Peyer's patch (tissue), 4 donors: ENCODE measurements at regions not wholly inside any gene's neighbourhood (a gene's known extent, or its start where the extent isn't known, plus 50 kb on each side); places are given as distances from the start of the nearest gene placed in this dataset.

Source experiments
- DNase-seq, 3 donors: peaks; one replicate each; pipeline ENCODE4 v3.0.0-alpha.2; 2017 to 2019
- H3K27ac ChIP-seq, 4 donors: fragments of 200-600 bp; sonication (generic); one replicate each; pipeline ENCODE4 v1.5.1; 2016 to 2019
- H3K27me3 ChIP-seq, 2 donors: fragments of 200-600 bp; sonication (generic); one replicate each; pipeline ENCODE4 v1.5.1; 2019
- H3K36me3 ChIP-seq, 3 donors: fragments of 200-600 bp; sonication (generic); one replicate each; pipeline ENCODE4 v1.5.1; 2016 to 2019
- H3K4me1 ChIP-seq, 4 donors: fragments of 200-600 bp; sonication (generic); one replicate each; pipeline ENCODE4 v1.5.1; 2016 to 2019
- H3K4me3 ChIP-seq, 4 donors: fragments of 200-600 bp; sonication (generic); 1 replicate in 3 of 4; 2 replicates in 1 of 4; pipeline ENCODE4 v1.5.1; 2016 to 2019; ENCODE audit warnings: mild to moderate bottlenecking in 1 of 4
- H3K9me3 ChIP-seq, 4 donors: fragments of 200-600 bp; sonication (generic); one replicate each; pipeline ENCODE4 v1.5.1; 2016 to 2019; ENCODE audit warnings: mild to moderate bottlenecking in 1 of 4
- CTCF ChIP-seq, 6 experiments: fragments of 450-650 bp in 4 of 6; fragments of 200-600 bp in 2 of 6; sonication (generic) in 1 of 6; IDR thresholded peaks; one replicate each; pipeline ENCODE4 v1.5.1; 2017 to 2019; ENCODE audit warnings: antibody characterized with exemption in 6 of 6, mild to moderate bottlenecking in 3 of 6, moderate library complexity in 1 of 6
- POLR2A ChIP-seq, 2 donors: fragments of 450-650 bp; IDR thresholded peaks; one replicate each; pipeline ENCODE4 v1.5.1; 2017; ENCODE audit warnings: antibody characterized with exemption in 2 of 2, mild to moderate bottlenecking in 2 of 2, moderate library complexity in 2 of 2

- H3K27me3 ChIP-seq = no peaks in the 10 kb centered on the region
- peaks cover 0 to 28% (median 0%) of the 10 kb centered on the region in 4 donors for H3K4me1 ChIP-seq
- H3K27ac ChIP-seq = peak overlapping the region in 1 of 4 donors; percentile 20
- H3K9me3 ChIP-seq = no peaks in the 10 kb centered on the region
- H3K36me3 ChIP-seq = no peaks in the 10 kb centered on the region
- no peak for DNase-seq
- no peak for TF ChIP-seq CTCF (IDR thresholded peaks at IDR 0.05)
- TF ChIP-seq POLR2A (IDR thresholded peaks at IDR 0.05) = no peak
- no peak overlapping the region for H3K4me3 ChIP-seq
These were observed 201.1 kb upstream of the PREP start for GRCh38 chr6:105603788-105604586.

- TF ChIP-seq POLR2A (IDR thresholded peaks at IDR 0.05) (no peak), CTCF (IDR thresholded peaks at IDR 0.05) (no peak)
- Histone ChIP-seq H3K36me3 (no peaks in the 10 kb centered on the region), H3K4me3 (no peak overlapping the region), H3K9me3 (no peaks in the 10 kb centered on the region), H3K27ac (peak overlapping the region; percentile 32 to 65 (median 54)), H3K27me3 (no peaks in the 10 kb centered on the region), H3K4me1 (peaks cover 0 to 12% (median 0%) of the 10 kb centered on the region in 4 donors)
- peak in 2 of 3 donors; percentile 25 to 73 for DNase-seq
These were observed 198.8 kb upstream of the PREP start for GRCh38 chr6:105601541-105602236.

GRCh38 chr6:105600336-105601260 lies 197.7 kb upstream of the PREP start:
- TF ChIP-seq POLR2A (IDR thresholded peaks at IDR 0.05) (no peak), CTCF (IDR thresholded peaks at IDR 0.05) (no peak)
- H3K4me3 ChIP-seq = no peak overlapping the region
- DNase-seq = no peak
- H3K4me1 ChIP-seq = peaks cover 0 to 12% (median 0%) of the 10 kb centered on the region in 4 donors
- H3K36me3 ChIP-seq = no peaks in the 10 kb centered on the region
- peak overlapping the region; percentile 32 to 65 (median 49) for H3K27ac ChIP-seq
- H3K27me3 ChIP-seq = no peaks in the 10 kb centered on the region
- H3K9me3 ChIP-seq = no peaks in the 10 kb centered on the region

- no peaks in the 10 kb centered on the region for H3K36me3 ChIP-seq
- TF ChIP-seq POLR2A (IDR thresholded peaks at IDR 0.05) (no peak), CTCF (IDR thresholded peaks at IDR 0.05) (no peak)
- no peak overlapping the region for H3K4me3 ChIP-seq
These were observed 195.4 kb upstream of the PREP start for GRCh38 chr6:105598264-105598663.

GRCh38 chr6:105596284-105596755 lies 193.4 kb upstream of the PREP start:
- H3K27ac ChIP-seq = no peak overlapping the region
- no peak for TF ChIP-seq POLR2A (IDR thresholded peaks at IDR 0.05)
- no peak for TF ChIP-seq CTCF (IDR thresholded peaks at IDR 0.05)
- no peaks in the 10 kb centered on the region for H3K27me3 ChIP-seq
- DNase-seq = no peak
- no peaks in the 10 kb centered on the region for H3K9me3 ChIP-seq
- H3K4me1 ChIP-seq = peaks cover 0 to 15% (median 0%) of the 10 kb centered on the region in 4 donors
- H3K36me3 ChIP-seq = no peaks in the 10 kb centered on the region
- H3K4me3 ChIP-seq = no peak overlapping the region

More at GRCh38 chr6:105598264-105598663, 195.4 kb upstream of the PREP start:
- Histone ChIP-seq H3K4me1 (peaks cover 0 to 14% (median 0%) of the 10 kb centered on the region in 4 donors), H3K9me3 (no peaks in the 10 kb centered on the region), H3K27me3 (no peaks in the 10 kb centered on the region), H3K27ac (no peak overlapping the region)
- DNase-seq = no peak
